Omental fat pad (tissue), 3 donors: ENCODE measurements at regions not wholly inside any gene's neighbourhood (a gene's known extent, or its start where the extent isn't known, plus 50 kb on each side); places are given as distances from the start of the nearest gene placed in this dataset.

ENCODE experiments used
- ATAC-seq: fragments of 150-250 bp; one replicate; pipeline ENCODE4 v1.9.1; 2016; ENCODE audit warnings: mild to moderate bottlenecking, moderate library complexity; ENCODE audit not compliant: low FRiP score
- DNase-seq: peaks from one replicate; pipeline ENCODE4 v3.0.0-alpha.2; 2019; ENCODE audit warnings: low spot score
- TF ChIP-seq, protein P1 (sequence below), 3 donors: fragments of 450-650 bp; IDR thresholded peaks; one replicate each; pipeline ENCODE4 v1.5.1; 2016 to 2017; ENCODE audit warnings: antibody characterized with exemption in 3 of 3, mild to moderate bottlenecking in 3 of 3, moderate library complexity in 2 of 3

DNA sequence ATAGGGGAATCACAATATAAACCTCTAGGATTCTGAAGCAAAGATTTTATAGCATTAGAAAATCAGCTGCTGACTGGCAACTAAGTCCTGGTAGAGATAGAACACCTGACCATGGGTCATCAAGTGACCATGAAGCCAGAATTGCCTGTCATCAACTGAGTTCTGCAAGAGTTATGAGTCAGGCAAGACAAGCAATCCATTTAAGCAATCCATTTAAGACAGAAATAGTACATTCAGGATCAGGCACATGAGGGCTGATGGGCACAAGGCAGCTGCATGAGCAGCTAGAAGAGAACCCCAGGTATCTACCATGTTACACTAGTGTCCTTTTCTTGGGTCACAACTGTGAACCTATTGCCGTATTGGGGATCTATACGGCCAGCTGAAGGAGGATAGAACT, 98.9 kb downstream of the SPRY1 start:
- ATAC-seq (no peak), DNase-seq (no peak)
- TF ChIP-seq, protein P1, sequence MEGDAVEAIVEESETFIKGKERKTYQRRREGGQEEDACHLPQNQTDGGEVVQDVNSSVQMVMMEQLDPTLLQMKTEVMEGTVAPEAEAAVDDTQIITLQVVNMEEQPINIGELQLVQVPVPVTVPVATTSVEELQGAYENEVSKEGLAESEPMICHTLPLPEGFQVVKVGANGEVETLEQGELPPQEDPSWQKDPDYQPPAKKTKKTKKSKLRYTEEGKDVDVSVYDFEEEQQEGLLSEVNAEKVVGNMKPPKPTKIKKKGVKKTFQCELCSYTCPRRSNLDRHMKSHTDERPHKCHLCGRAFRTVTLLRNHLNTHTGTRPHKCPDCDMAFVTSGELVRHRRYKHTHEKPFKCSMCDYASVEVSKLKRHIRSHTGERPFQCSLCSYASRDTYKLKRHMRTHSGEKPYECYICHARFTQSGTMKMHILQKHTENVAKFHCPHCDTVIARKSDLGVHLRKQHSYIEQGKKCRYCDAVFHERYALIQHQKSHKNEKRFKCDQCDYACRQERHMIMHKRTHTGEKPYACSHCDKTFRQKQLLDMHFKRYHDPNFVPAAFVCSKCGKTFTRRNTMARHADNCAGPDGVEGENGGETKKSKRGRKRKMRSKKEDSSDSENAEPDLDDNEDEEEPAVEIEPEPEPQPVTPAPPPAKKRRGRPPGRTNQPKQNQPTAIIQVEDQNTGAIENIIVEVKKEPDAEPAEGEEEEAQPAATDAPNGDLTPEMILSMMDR (IDR thresholded peaks at IDR 0.05), result no peak

DNA sequence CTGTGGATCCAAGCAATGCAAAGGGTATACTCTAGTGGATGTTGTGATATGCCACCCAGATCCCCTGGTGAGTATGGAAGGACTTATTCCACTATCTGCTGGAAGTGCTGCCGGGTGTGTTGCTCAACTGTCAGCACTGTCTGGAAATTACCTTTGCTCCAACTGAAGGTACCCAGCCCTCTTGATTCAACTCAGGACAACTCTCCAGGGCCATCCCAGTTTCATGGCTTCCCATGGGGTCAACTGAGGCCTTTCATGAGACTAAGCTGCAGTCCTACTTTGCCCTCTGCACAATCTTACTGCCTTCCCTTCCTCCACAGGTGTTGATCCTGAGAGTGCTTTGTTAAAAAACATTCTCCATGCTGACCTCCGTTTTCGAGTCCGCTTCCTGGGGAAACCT, 99.8 kb downstream of the SPRY1 start:
- no peak for ATAC-seq
- TF ChIP-seq, protein P1 (IDR thresholded peaks at IDR 0.05), result no peak
- no peak for DNase-seq

DNA sequence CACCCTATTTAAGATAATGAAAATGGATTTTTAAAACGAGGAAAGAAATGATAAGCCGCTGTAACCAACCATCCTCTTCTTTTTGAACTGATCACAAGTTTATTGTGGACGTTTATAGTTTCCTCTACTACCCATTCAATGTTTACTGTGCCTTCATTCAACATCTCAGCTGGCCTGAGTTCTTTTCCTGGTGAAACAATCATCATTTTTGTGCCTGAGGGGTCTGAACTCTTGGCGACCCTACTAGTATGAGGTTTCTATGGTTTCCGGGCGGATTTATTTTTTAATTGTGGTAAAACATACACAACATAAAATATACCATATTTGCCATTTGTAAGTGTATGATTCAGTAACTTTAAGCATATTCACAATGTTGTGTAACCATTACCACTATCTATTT, 100.7 kb downstream of the SPRY1 start:
- TF ChIP-seq, protein P1 (IDR thresholded peaks at IDR 0.05), result no peak
- no peak for ATAC-seq
- DNase-seq, result no peak

DNA sequence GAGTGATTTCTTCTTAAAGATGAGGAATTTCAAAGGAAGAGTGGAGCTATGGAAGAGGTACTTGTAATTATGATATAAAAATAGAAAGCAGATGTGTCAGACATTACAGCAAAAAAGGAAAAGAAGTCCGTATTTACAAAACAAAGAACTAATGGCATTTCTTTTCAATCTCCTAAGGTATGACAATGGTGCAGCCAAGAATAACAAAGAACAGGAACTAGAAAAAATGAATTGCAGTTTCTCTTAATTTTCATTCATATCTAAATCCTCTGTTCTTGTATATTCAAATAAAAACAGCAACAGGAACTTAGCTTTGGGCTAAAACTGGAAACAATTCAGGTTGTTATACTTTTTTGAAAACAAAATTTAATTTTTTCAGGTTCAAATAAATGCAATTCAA, 105.1 kb downstream of the SPRY1 start:
- ATAC-seq (no peak), DNase-seq (no peak)
- TF ChIP-seq, protein P1 (IDR thresholded peaks at IDR 0.05), result no peak

DNA sequence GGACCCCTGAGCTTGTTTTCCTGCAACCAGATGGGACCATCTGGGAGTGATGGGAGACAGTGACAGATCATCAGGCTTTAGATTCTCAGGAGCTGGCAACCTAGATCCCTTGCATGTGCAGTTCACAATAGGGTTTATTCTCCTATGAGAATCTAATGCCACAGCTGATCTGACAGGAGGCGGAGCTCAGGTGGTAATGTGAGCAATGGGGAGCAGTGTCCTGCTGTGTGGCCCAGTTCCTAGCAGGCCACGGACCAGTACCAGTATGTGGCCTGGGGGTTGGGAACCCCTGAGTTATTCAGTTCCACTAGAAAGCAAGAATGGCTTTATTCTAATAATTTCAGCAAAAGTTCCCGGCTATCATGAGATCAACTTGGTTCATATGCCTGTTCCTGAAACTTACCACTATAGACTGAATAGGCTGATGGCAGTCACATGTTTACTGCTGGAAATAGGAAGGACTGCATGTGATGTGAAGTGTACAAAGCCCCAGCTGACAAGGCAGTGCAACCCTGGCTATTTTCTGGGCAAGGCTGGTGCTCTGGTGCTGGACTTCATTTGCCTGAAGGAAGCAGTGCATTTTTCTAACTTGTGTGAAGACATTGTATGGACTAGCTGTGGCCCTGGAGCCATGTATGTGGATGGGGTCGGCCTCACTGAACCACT, 107.2 kb downstream of the SPRY1 start:
- ATAC-seq (no peak), DNase-seq (no peak)
- TF ChIP-seq, protein P1 (IDR thresholded peaks at IDR 0.05), result no peak

DNA sequence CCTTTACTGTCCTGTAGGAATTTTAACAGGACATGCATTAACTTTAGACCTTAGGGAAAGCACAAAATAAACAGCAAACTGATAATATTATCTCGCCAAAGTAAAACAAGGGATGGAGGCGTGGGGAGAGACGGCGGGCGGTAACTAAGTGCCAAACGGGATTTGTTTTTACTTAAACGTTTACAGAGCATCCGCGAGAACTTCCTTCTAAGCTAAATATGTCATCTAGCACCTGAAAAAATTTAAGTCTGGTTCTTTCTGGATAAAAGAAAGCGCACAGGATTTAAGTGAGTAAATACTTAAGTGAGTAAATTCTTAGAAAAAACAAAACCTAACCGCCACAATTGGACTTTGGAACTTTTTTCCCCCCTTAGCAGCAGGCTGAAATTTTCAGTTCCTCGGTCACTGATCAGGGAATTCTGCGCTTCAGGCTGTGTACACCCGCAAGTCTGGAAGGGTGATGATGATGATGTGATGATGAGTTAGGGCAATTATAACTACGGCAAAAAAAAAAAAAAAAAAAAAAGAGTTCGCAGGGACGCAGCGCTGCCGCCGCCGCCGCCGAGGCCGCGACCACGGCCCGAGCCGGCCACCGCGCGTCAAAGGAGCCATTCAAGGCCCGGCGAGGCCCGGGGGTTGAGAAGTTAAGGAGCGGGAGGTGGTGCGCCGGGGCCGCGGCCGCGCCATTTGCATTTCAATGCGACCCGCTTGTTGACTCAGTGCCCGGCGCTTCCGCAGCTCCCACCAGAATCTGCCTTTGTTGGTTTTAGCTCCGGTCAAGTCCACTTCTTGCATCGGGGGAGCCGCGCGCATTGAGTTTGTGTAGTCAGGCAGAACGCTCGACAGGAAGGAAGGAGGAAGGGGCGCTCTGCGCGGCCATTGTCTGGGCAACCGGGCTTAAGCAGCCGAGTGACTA, 108.8 kb downstream of the SPRY1 start:
- ATAC-seq (peak; percentile 65), DNase-seq (no peak)
- TF ChIP-seq, protein P1 (IDR thresholded peaks at IDR 0.05), result no peak
